H1 (cell line): ENCODE measurements at regions not wholly inside any gene's neighbourhood (a gene's known extent, or its start where the extent isn't known, plus 50 kb on each side); places are given as distances from the start of the nearest gene placed in this dataset.

Experiments
- CTCF ChIA-PET: fragments of 300-600 bp; sonication (Branson Sonifier 250); formaldehyde crosslinking; loops from one replicate; lab custom pipeline; 2021; ENCODE audit not compliant: partially characterized antibody; lab: Charles Lee
- POLR2A ChIA-PET: fragments of 300-600 bp; sonication (Branson Sonifier 250); formaldehyde crosslinking; loops from one replicate; lab custom pipeline; 2021; ENCODE audit warnings: inconsistent platforms; ENCODE audit not compliant: partially characterized antibody; lab: Charles Lee
- DNase-seq, 2 experiments: peaks; one replicate each; pipeline versions ENCODE4 v3.0.0 to v3.0.0-alpha.2; 2010 to 2022; ENCODE audit warnings: low spot score in 2 of 2, low read depth in 1 of 2, mixed read lengths in 1 of 2
- FAIRE-seq: peaks from 2 replicates; lab custom pipeline; 2011; peaks lifted over from hg19 to GRCh38; lab: Jason Lieb, UNC
- H2AFZ ChIP-seq: 2 replicates; pipeline ENCODE4 v1.8.1; 2012; ENCODE audit warnings: low read length, inconsistent platforms
- H2AK5ac ChIP-seq: 2 replicates; pipeline ENCODE4 v1.6.1; 2013; ENCODE audit warnings: low read depth, low read length
- H2BK120ac ChIP-seq: replicated peaks from 2 replicates; pipeline ENCODE3; 2013; ENCODE audit warnings: low read depth, low read length, inconsistent platforms
- H2BK12ac ChIP-seq: 2 replicates; pipeline ENCODE4 v1.6.1; 2013; ENCODE audit warnings: low read depth, low read length
- H2BK15ac ChIP-seq: 2 replicates; pipeline ENCODE4 v1.6.1; 2013; ENCODE audit warnings: low read length
- H2BK20ac ChIP-seq: 2 replicates; pipeline ENCODE4 v1.6.1; 2013; ENCODE audit warnings: low read length
- H2BK5ac ChIP-seq: 2 replicates; pipeline ENCODE4 v1.6.1; 2013; ENCODE audit warnings: low read depth, low read length
- H3K14ac ChIP-seq: 2 replicates; pipeline ENCODE4 v1.6.1; 2013; ENCODE audit warnings: inconsistent platforms; ENCODE audit not compliant: insufficient read length
- H3K18ac ChIP-seq: 2 replicates; pipeline ENCODE4 v1.6.1; 2013; ENCODE audit warnings: low read length; ENCODE audit errors: extremely low read depth
- H3K23ac ChIP-seq: 2 replicates; pipeline ENCODE4 v1.6.1; 2013; ENCODE audit warnings: inconsistent platforms; ENCODE audit not compliant: insufficient read length
- H3K23me2 ChIP-seq: 2 replicates; pipeline ENCODE4 v1.6.1; 2013; ENCODE audit warnings: low read depth, low read length
- H3K27ac ChIP-seq: 2 replicates; pipeline ENCODE4 v1.6.1; 2011; ENCODE audit warnings: low read depth, low read length, inconsistent platforms
- H3K27me3 ChIP-seq, 4 experiments: replicated peaks in 1 of 4; 1 replicate in 1 of 4; 2 replicates in 3 of 4; pipeline versions ENCODE4 v1.6.1 to v1.8.1; 2011 to 2013; ENCODE audit warnings: low read length in 3 of 4, mild to moderate bottlenecking in 3 of 4, inconsistent platforms in 2 of 4, mixed read lengths in 2 of 4, moderate library complexity in 1 of 4; ENCODE audit not compliant: control insufficient read depth in 3 of 4, insufficient read depth in 3 of 4; ENCODE audit errors: extremely low read depth in 1 of 4
- H3K36me3 ChIP-seq, 4 experiments: 2 replicates each; pipeline versions ENCODE4 v1.6.1 to v1.8.1; 2011 to 2013; ENCODE audit warnings: mild to moderate bottlenecking in 4 of 4, low read length in 3 of 4, moderate library complexity in 2 of 4, control low read depth in 1 of 4, inconsistent platforms in 1 of 4; ENCODE audit not compliant: insufficient read depth in 4 of 4, control insufficient read depth in 2 of 4
- H3K4ac ChIP-seq: replicated peaks from 2 replicates; pipeline ENCODE3; 2013; ENCODE audit warnings: low read length, low read depth, mixed read lengths, inconsistent platforms; ENCODE audit not compliant: insufficient read length
- H3K4me1 ChIP-seq, 4 experiments: replicated peaks in 1 of 4; 1 replicate in 1 of 4; 2 replicates in 3 of 4; pipeline versions ENCODE4 v1.6.1 to v1.8.1; 2011 to 2013; ENCODE audit warnings: low read length in 3 of 4, inconsistent platforms in 2 of 4, mixed read lengths in 1 of 4; ENCODE audit not compliant: insufficient read depth in 4 of 4, control insufficient read depth in 3 of 4
- H3K4me2 ChIP-seq, 2 experiments: 2 replicates each; pipeline versions ENCODE4 v1.6.1 to v1.8.1; 2011 to 2013; ENCODE audit warnings: low read depth in 2 of 2, low read length in 2 of 2, control low read depth in 1 of 2, inconsistent platforms in 1 of 2, mild to moderate bottlenecking in 1 of 2; ENCODE audit not compliant: insufficient read depth in 1 of 2
- H3K4me3 ChIP-seq, 4 experiments: fragments of 200-600, 300-600 bp in 1 of 4; sonication (generic), shearing (Covaris generic), sonication (Bioruptor Twin) in 1 of 4; 2 replicates each; pipeline versions ENCODE4 v1.5.1 to v1.8.1; 2011 to 2016; ENCODE audit warnings: low read length in 4 of 4, low read depth in 3 of 4, control low read depth in 2 of 4, inconsistent platforms in 2 of 4, mild to moderate bottlenecking in 2 of 4, mixed read lengths in 1 of 4, moderate library complexity in 1 of 4; ENCODE audit not compliant: insufficient read depth in 2 of 4; ENCODE audit errors: extremely low read depth in 1 of 4
- H3K56ac ChIP-seq: replicated peaks from 2 replicates; pipeline ENCODE3; 2013; ENCODE audit warnings: low read depth, mild to moderate bottlenecking, mixed read lengths, low read length, inconsistent platforms; ENCODE audit not compliant: insufficient read length
- H3K79me1 ChIP-seq: 2 replicates; pipeline ENCODE4 v1.6.1; 2013; ENCODE audit warnings: low read depth, low read length, control low read depth
- H3K79me2 ChIP-seq, 2 experiments: 2 replicates each; pipeline versions ENCODE4 v1.6.1 to v1.8.1; 2012 to 2013; ENCODE audit warnings: low read length in 2 of 2, mild to moderate bottlenecking in 2 of 2, inconsistent platforms in 1 of 2; ENCODE audit not compliant: insufficient read depth in 2 of 2, control insufficient read depth in 1 of 2
- H3K9ac ChIP-seq, 4 experiments: replicated peaks in 1 of 4; 1 replicate in 1 of 4; 2 replicates in 3 of 4; pipeline versions ENCODE4 v1.6.1 to v1.8.1; 2011 to 2013; ENCODE audit warnings: low read depth in 3 of 4, low read length in 3 of 4, control low read depth in 2 of 4, mild to moderate bottlenecking in 2 of 4, moderate library complexity in 2 of 4, inconsistent platforms in 1 of 4; ENCODE audit errors: extremely low read depth in 1 of 4
- H3K9me3 ChIP-seq, 2 experiments: 2 replicates each; pipeline versions ENCODE4 v1.6.1 to v1.8.1; 2012 to 2013; ENCODE audit warnings: mild to moderate bottlenecking in 2 of 2, moderate library complexity in 2 of 2, control low read depth in 1 of 2, inconsistent platforms in 1 of 2, low read depth in 1 of 2, low read length in 1 of 2, mixed read lengths in 1 of 2; ENCODE audit not compliant: insufficient read depth in 2 of 2
- H4K20me1 ChIP-seq, 2 experiments: replicated peaks in 1 of 2; 2 replicates each; pipeline versions ENCODE3 to v1.8.1; 2011 to 2013; ENCODE audit warnings: inconsistent platforms in 2 of 2, low read length in 2 of 2, mild to moderate bottlenecking in 1 of 2; ENCODE audit not compliant: insufficient read depth in 2 of 2, control insufficient read depth in 1 of 2
- H4K5ac ChIP-seq: 2 replicates; pipeline ENCODE4 v1.6.1; 2013; ENCODE audit warnings: low read length, low read depth, mixed read lengths, inconsistent platforms; ENCODE audit not compliant: insufficient read length
- H4K8ac ChIP-seq: 2 replicates; pipeline ENCODE4 v1.8.0; 2013; ENCODE audit warnings: mild to moderate bottlenecking, moderate library complexity, low read length, inconsistent platforms; ENCODE audit not compliant: insufficient read depth; ENCODE audit errors: extremely low read depth
- H4K91ac ChIP-seq: replicated peaks from 2 replicates; pipeline ENCODE3; 2013; ENCODE audit warnings: low read length, mixed read lengths, inconsistent platforms; ENCODE audit not compliant: insufficient read length
- CREB1 ChIP-seq: IDR thresholded peaks from 2 replicates; pipeline ENCODE4 v1.6.1; 2012; ENCODE audit warnings: inconsistent platforms
- EP300 ChIP-seq, 2 experiments: IDR thresholded peaks; 1 replicate in 1 of 2; 2 replicates in 1 of 2; pipeline ENCODE4 v1.6.1; 2011 to 2012; ENCODE audit warnings: low read depth in 2 of 2, low read length in 2 of 2, mild to moderate bottlenecking in 2 of 2, borderline replicate concordance in 1 of 2, inconsistent platforms in 1 of 2, moderate library complexity in 1 of 2
- FOSL1 ChIP-seq: IDR thresholded peaks from 2 replicates; pipeline ENCODE4 v1.6.1; 2011; ENCODE audit warnings: mild to moderate bottlenecking, low read depth, low read length, moderate library complexity; ENCODE audit not compliant: insufficient read depth
- GABPA ChIP-seq: IDR thresholded peaks from 2 replicates; pipeline ENCODE4 v1.6.1; 2011; ENCODE audit warnings: mild to moderate bottlenecking, low read length, moderate library complexity, borderline replicate concordance; ENCODE audit not compliant: insufficient read depth
- NRF1 ChIP-seq: IDR thresholded peaks from 2 replicates; pipeline ENCODE4 v1.6.1; 2011; ENCODE audit warnings: mild to moderate bottlenecking, low read depth, low read length, improper control_type of control experiment
- POLR2A ChIP-seq, 2 experiments: IDR thresholded peaks; 1 replicate in 1 of 2; 2 replicates in 1 of 2; pipeline ENCODE4 v1.6.1; 2011; ENCODE audit warnings: low read depth in 2 of 2, low read length in 2 of 2, mild to moderate bottlenecking in 2 of 2; ENCODE audit errors: control extremely low read depth in 1 of 2
- RBBP5 ChIP-seq: IDR thresholded peaks from 2 replicates; pipeline ENCODE4 v1.7.1; 2012; ENCODE audit warnings: low read depth, mild to moderate bottlenecking, inconsistent platforms, low read length, moderate library complexity, borderline replicate concordance
- RNF2 ChIP-seq: fragments of 200-900, 300-1000 bp; sonication (generic); IDR thresholded peaks from 2 replicates; pipeline ENCODE4 v1.7.1; 2016; ENCODE audit warnings: borderline replicate concordance, low read depth, mild to moderate bottlenecking, antibody characterized with exemption, low read length; ENCODE audit not compliant: poor library complexity, severe bottlenecking; ENCODE audit errors: missing control alignments
- SAP30 ChIP-seq: fragments of 300-600 bp; sonication (generic); IDR thresholded peaks from 2 replicates; pipeline ENCODE4 v1.7.1; 2012; ENCODE audit warnings: low read length, moderate library complexity, mild to moderate bottlenecking, inconsistent platforms; ENCODE audit not compliant: insufficient read depth, insufficient replicate concordance
- SRF ChIP-seq: IDR thresholded peaks from 2 replicates; pipeline ENCODE4 v1.6.1; 2011; ENCODE audit warnings: mild to moderate bottlenecking, low read depth, low read length, moderate library complexity
- TAF7 ChIP-seq: optimal IDR thresholded peaks from 2 replicates; pipeline ENCODE3; 2011; ENCODE audit warnings: low read depth, mild to moderate bottlenecking, inconsistent platforms, low read length, moderate library complexity, borderline replicate concordance
- TEAD4 ChIP-seq: IDR thresholded peaks from 2 replicates; pipeline ENCODE4 v1.6.1; 2012; ENCODE audit warnings: low read depth, low read length, inconsistent platforms, mixed read lengths
- WGBS, 2 experiments: shearing (Covaris generic) in 1 of 2; methylation state at CpG; one replicate each; pipeline versions ENCODE4 v1.1.6 to v1.1.7; 2013 to 2015; ENCODE audit warnings: low lambda C conversion rate in 2 of 2, mixed read lengths in 2 of 2, inconsistent platforms in 1 of 2, low coverage in 1 of 2, missing lambda C conversion rate in 1 of 2; ENCODE audit not compliant: insufficient replicate concordance in 2 of 2, insufficient coverage in 1 of 2, insufficient read length in 1 of 2; ENCODE audit errors: extremely low coverage in 1 of 2, missing lambda C conversion rate in 1 of 2; 5-methylcytosine and 5-hydroxymethylcytosine counted together

GRCh38 chr11:70606248-70606950 is 208.1 kb downstream of the CTTN start:
- Histone ChIP-seq H3K79me1 (no peaks in the 10 kb centered on the region; the same call in none of the 2 replicates), H4K91ac (no peak overlapping the region), H3K9me3 (no peaks in the 10 kb centered on the region), H3K14ac (no peak overlapping the region), H2AFZ (no peak overlapping the region), H3K23ac (no peak overlapping the region), H3K9ac (no peak overlapping the region), H3K27me3 (no peaks in the 10 kb centered on the region), H3K79me2 (no peaks in the 10 kb centered on the region; a peak in 3 of 4 replicates), H3K4me2 (no peak overlapping the region), H3K23me2 (no peaks in the 10 kb centered on the region), H2AK5ac (peak overlapping the region; percentile 75; the same call in 1 of the 2 replicates), H3K4ac (no peak overlapping the region), H2BK15ac (no peak overlapping the region), H3K56ac (no peak overlapping the region), H3K27ac (no peak overlapping the region), H3K36me3 (no peaks in the 10 kb centered on the region), H2BK5ac (no peak overlapping the region), H2BK20ac (no peak overlapping the region), H3K4me3 (no peak overlapping the region), H3K18ac (no peak overlapping the region), H4K8ac (no peak overlapping the region), H3K4me1 (peaks cover 6 to 34% (median 20%) of the 10 kb centered on the region in 4 experiments), H2BK12ac (no peak overlapping the region), H2BK120ac (no peak overlapping the region), H4K5ac (no peak overlapping the region), H4K20me1 (peaks cover 1 to 8% of the 10 kb centered on the region in 2 experiments)
- ChIA-PET POLR2A (interaction anchor here (1.0 to 1.4 kb wide), 2 partner anchors 37 to 40 kb away, joined by 3 to 4 read pairs; no protein-coding TSS in a partner anchor), CTCF (interaction anchor here (0.9 to 1.6 kb wide), 3 partner anchors 38 to 467 kb away, joined by 3 read pairs; no protein-coding TSS in a partner anchor)
- no peak for FAIRE-seq
- 93% methylated on average over 10 of the region's 12 CpGs; no CpG with 5 or more reads in 1 of the 2 experiments for WGBS, 2 experiments
- no peak for DNase-seq
- TF ChIP-seq CREB1, result no peak
- no peak for TF ChIP-seq NRF1
- TF ChIP-seq GABPA, result no peak
- TF ChIP-seq TEAD4, result no peak
- TF ChIP-seq FOSL1, result no peak
- no peak for TF ChIP-seq SAP30
- no peak for TF ChIP-seq EP300 (IDR thresholded peaks at IDR 0.05; ENCODE audit: borderline replicate concordance in 1 of 2, low read depth in 2 of 2, low read length in 2 of 2)
- no peak for TF ChIP-seq RNF2
- no peak for TF ChIP-seq POLR2A (IDR thresholded peaks at IDR 0.05; ENCODE audit: control extremely low read depth in 1 of 2, low read depth in 2 of 2, low read length in 2 of 2)
- no peak for TF ChIP-seq RBBP5
- TF ChIP-seq TAF7, result no peak
- TF ChIP-seq SRF, result no peak
